ENCODE measurements at regions not wholly inside any gene's neighbourhood (a gene's known extent, or its start where the extent isn't known, plus 50 kb on each side); places are given as distances from the start of the nearest gene placed in this dataset.

- TF ChIP-seq POLR2AphosphoS5 (IDR thresholded peaks at IDR 0.05; ENCODE audit: low read depth) (no peak), EZH2 (IDR thresholded peaks at IDR 0.05; ENCODE audit: low read depth, unreplicated experiment) (no peak), STAT1 (IDR thresholded peaks at IDR 0.05; ENCODE audit: unreplicated experiment) (no peak)
- TF ChIP-seq, protein P1, sequence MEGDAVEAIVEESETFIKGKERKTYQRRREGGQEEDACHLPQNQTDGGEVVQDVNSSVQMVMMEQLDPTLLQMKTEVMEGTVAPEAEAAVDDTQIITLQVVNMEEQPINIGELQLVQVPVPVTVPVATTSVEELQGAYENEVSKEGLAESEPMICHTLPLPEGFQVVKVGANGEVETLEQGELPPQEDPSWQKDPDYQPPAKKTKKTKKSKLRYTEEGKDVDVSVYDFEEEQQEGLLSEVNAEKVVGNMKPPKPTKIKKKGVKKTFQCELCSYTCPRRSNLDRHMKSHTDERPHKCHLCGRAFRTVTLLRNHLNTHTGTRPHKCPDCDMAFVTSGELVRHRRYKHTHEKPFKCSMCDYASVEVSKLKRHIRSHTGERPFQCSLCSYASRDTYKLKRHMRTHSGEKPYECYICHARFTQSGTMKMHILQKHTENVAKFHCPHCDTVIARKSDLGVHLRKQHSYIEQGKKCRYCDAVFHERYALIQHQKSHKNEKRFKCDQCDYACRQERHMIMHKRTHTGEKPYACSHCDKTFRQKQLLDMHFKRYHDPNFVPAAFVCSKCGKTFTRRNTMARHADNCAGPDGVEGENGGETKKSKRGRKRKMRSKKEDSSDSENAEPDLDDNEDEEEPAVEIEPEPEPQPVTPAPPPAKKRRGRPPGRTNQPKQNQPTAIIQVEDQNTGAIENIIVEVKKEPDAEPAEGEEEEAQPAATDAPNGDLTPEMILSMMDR (conservative IDR thresholded peaks at IDR 0.05; ENCODE audit: low read depth in 2 of 2) = no peak
Measured at GRCh38 chr2:67954093-67954748, 108.6 kb downstream of the C1D start.
